Pons (tissue), 1 donor: ENCODE measurements at regions not wholly inside any gene's neighbourhood (a gene's known extent, or its start where the extent isn't known, plus 50 kb on each side); places are given as distances from the start of the nearest gene placed in this dataset.

Experiments
- DNase-seq: peaks from one replicate; pipeline ENCODE4 v3.0.0-alpha.2; 2016; ENCODE audit warnings: low spot score

DNA sequence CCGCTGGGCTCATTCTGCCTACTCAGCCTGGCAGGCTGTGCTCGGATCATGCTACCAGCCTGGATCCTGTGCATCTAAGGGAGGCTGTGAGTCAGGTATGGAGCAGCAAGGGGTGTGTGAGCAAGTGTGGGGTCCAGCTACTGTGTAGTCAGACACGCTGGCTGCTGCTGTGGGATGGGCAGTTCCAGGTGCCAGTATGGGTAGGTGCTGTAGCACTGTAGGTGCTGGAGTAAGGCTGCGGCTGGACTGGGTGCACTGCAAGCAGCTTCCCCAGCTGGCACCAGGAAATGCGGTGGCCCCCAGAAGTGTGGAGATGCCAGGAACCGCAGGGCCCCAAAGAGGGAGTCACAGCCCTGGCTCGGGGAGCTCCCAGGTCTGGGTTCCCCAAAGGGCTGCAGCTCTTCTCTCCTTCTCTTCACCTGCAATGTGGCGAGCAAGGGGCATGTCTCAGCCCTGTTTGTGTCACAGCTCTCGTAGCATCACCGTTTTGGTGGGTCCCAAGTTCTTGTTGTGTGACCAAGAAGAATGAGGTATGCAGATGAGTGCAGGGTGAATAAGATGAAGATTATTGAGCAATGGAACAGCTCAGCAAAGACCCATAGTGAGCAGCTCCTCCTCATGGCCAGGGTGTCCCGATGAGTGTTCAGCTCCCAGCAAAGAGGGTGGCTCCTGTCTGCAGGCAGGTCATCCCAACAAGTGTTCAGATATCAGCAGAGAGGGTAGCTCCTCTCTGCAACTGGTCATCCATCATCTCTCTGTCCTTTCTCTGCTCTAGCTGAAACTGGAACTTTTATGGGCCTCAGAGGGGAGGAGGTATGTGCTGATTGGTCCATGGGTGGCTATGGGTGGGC, 462.9 kb downstream of the TBC1D22A start:
- DNase-seq: no peak
